ENCODE measurements at regions not wholly inside any gene's neighbourhood (a gene's known extent, or its start where the extent isn't known, plus 50 kb on each side); places are given as distances from the start of the nearest gene placed in this dataset.

DNA sequence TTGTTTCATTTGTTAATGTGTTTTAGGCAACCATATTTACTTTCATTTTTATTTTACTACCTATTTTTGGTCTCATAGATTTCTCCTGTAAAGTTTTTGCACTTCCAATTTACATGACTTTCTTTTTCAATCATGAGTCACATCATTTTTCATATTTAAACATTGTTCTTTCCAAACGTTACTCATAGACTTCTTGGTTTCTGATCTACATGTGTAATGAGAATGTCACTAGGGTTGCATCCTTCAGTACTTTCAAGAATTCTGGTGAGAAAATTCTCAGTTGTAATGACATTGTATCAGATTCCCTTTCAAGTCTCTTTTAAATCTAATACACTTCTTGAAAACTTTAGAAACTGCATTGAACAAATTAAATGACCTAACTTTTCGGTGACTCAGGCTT, 991.7 kb downstream of the EFNB2 start:
- ATAC-seq (ENCODE audit: low read depth) (no peak), DNase-seq (ENCODE audit: low spot score) (no peak)
- TF ChIP-seq CTCF (IDR thresholded peaks at IDR 0.05; ENCODE audit: poor library complexity, severe bottlenecking), result no peak
- H3K27ac ChIP-seq (ENCODE audit: poor library complexity, severe bottlenecking), result no peak overlapping the region
- H3K4me3 ChIP-seq (ENCODE audit: severe bottlenecking), result no peak overlapping the region
- no peaks in the 10 kb centered on the region for H3K27me3 ChIP-seq (ENCODE audit: insufficient read depth, poor library complexity, severe bottlenecking)
- H3K4me1 ChIP-seq (ENCODE audit: insufficient read depth, poor library complexity, severe bottlenecking), result peaks cover 8% of the 10 kb centered on the region
- H3K9me3 ChIP-seq (ENCODE audit: severe bottlenecking), result no peaks in the 10 kb centered on the region
- no peaks in the 10 kb centered on the region for H3K36me3 ChIP-seq (ENCODE audit: low read depth)

- peaks cover 8% of the 10 kb centered on the region for H3K4me1 ChIP-seq (ENCODE audit: insufficient read depth, poor library complexity, severe bottlenecking)
- no peaks in the 10 kb centered on the region for H3K36me3 ChIP-seq (ENCODE audit: low read depth)
- no peaks in the 10 kb centered on the region for H3K9me3 ChIP-seq (ENCODE audit: severe bottlenecking)
- no peak for TF ChIP-seq CTCF (IDR thresholded peaks at IDR 0.05; ENCODE audit: poor library complexity, severe bottlenecking)
- DNase-seq (ENCODE audit: low spot score), result no peak
- H3K4me3 ChIP-seq (ENCODE audit: severe bottlenecking), result no peak overlapping the region
- no peak overlapping the region for H3K27ac ChIP-seq (ENCODE audit: poor library complexity, severe bottlenecking)
- H3K27me3 ChIP-seq (ENCODE audit: insufficient read depth, poor library complexity, severe bottlenecking), result no peaks in the 10 kb centered on the region
- ATAC-seq (ENCODE audit: low read depth), result no peak
Observed at GRCh38 chr13:105541565-105541964, 993.9 kb downstream of the EFNB2 start.

DNA sequence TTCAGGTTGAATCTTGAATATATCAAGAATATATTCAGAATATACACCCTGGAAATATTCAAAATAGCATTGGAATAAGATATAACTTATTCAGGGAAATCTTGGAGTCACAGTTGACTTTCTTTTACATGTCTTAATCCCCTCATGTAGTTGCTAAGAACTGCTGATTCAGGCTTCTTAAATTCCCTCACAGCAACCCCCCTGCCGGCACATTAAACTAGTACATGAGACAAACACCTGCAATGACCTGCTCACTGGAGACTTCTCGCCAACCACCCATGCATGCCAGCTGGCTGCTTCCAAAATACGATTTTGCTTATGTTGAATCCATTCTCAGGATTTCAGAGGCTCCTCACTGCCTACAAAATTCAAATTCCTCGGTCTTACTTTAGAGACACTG, 997.1 kb downstream of the EFNB2 start:
- no peak overlapping the region for H3K4me3 ChIP-seq (ENCODE audit: severe bottlenecking)
- H3K4me1 ChIP-seq (ENCODE audit: insufficient read depth, poor library complexity, severe bottlenecking), result no peaks in the 10 kb centered on the region
- no peaks in the 10 kb centered on the region for H3K36me3 ChIP-seq (ENCODE audit: low read depth)
- ATAC-seq (ENCODE audit: low read depth) (no peak), DNase-seq (ENCODE audit: low spot score) (no peak)
- no peaks in the 10 kb centered on the region for H3K9me3 ChIP-seq (ENCODE audit: severe bottlenecking)
- no peak for TF ChIP-seq CTCF (IDR thresholded peaks at IDR 0.05; ENCODE audit: poor library complexity, severe bottlenecking)
- H3K27me3 ChIP-seq (ENCODE audit: insufficient read depth, poor library complexity, severe bottlenecking), result no peaks in the 10 kb centered on the region
- no peak overlapping the region for H3K27ac ChIP-seq (ENCODE audit: poor library complexity, severe bottlenecking)

- no peak for TF ChIP-seq CTCF (IDR thresholded peaks at IDR 0.05; ENCODE audit: poor library complexity, severe bottlenecking)
Observed at GRCh38 chr13:105537113-105537512, 998.3 kb downstream of the EFNB2 start.

DNA sequence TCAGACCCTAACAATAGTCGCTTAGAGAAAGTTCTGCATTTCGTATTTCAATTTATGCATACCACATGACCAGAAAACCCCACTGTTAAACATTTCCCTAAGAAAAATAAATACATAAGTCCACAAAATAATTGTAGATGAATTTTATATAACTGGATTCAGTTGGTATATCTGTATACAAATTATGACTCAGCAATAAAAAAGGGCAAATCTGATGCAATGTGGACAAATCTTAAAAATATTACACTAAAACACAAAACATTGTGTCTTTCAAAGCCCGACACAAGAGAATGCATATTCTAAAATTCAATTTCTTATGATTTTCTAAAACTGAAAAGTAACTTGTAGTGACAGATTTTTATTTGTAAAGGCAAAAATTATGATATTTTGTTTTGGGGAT, 1005.0 kb downstream of the EFNB2 start:
- DNase-seq (ENCODE audit: low spot score), result no peak
- Histone ChIP-seq H3K4me1 (ENCODE audit: insufficient read depth, poor library complexity, severe bottlenecking) (no peaks in the 10 kb centered on the region), H3K27me3 (ENCODE audit: insufficient read depth, poor library complexity, severe bottlenecking) (no peaks in the 10 kb centered on the region), H3K27ac (ENCODE audit: poor library complexity, severe bottlenecking) (no peak overlapping the region), H3K9me3 (ENCODE audit: severe bottlenecking) (no peaks in the 10 kb centered on the region), H3K4me3 (ENCODE audit: severe bottlenecking) (no peak overlapping the region), H3K36me3 (ENCODE audit: low read depth) (no peaks in the 10 kb centered on the region)
- ATAC-seq (ENCODE audit: low read depth), result no peak
- TF ChIP-seq CTCF (IDR thresholded peaks at IDR 0.05; ENCODE audit: poor library complexity, severe bottlenecking), result no peak

More at GRCh38 chr13:105537113-105537512, 998.3 kb downstream of the EFNB2 start:
- ATAC-seq (ENCODE audit: low read depth) (no peak), DNase-seq (ENCODE audit: low spot score) (no peak)
- no peaks in the 10 kb centered on the region for H3K27me3 ChIP-seq (ENCODE audit: insufficient read depth, poor library complexity, severe bottlenecking)
- no peaks in the 10 kb centered on the region for H3K9me3 ChIP-seq (ENCODE audit: severe bottlenecking)
- H3K4me3 ChIP-seq (ENCODE audit: severe bottlenecking), result no peak overlapping the region
- H3K4me1 ChIP-seq (ENCODE audit: insufficient read depth, poor library complexity, severe bottlenecking), result no peaks in the 10 kb centered on the region
- H3K27ac ChIP-seq (ENCODE audit: poor library complexity, severe bottlenecking), result no peak overlapping the region
- H3K36me3 ChIP-seq (ENCODE audit: low read depth), result no peaks in the 10 kb centered on the region

Data from RWPE2 (cell line).